ENCODE measurements at regions not wholly inside any gene's neighbourhood (a gene's known extent, or its start where the extent isn't known, plus 50 kb on each side); places are given as distances from the start of the nearest gene placed in this dataset.
"Not testable (repeated sequence)": the region's sequence is repeated elsewhere in the genome, so short reads cannot be mapped to it uniquely, and the experiment has no call there.

GRCh38 chr12:47316609-47317049 lies 236.9 kb upstream of the AMIGO2 start:
- no peak for DNase-seq (ENCODE audit: low read depth in 4 of 4, low spot score in 3 of 4)

- DNase-seq (ENCODE audit: low read depth in 4 of 4, low spot score in 3 of 4): no peak
Measured at GRCh38 chr12:47314996-47315395, 235.2 kb upstream of the AMIGO2 start.

- no peak for DNase-seq (ENCODE audit: low read depth in 4 of 4, low spot score in 3 of 4)
Measured at GRCh38 chr12:47312808-47313426, 233.2 kb upstream of the AMIGO2 start.

- no peak for DNase-seq (ENCODE audit: low read depth in 4 of 4, low spot score in 3 of 4)
Measured at GRCh38 chr12:47312147-47312546, 232.4 kb upstream of the AMIGO2 start.

GRCh38 chr12:47311568-47311967 lies 231.8 kb upstream of the AMIGO2 start:
- no peak for DNase-seq (ENCODE audit: low read depth in 4 of 4, low spot score in 3 of 4)

- no peak for DNase-seq (ENCODE audit: low read depth in 4 of 4, low spot score in 3 of 4)
Measured at GRCh38 chr12:47311010-47311409, 231.3 kb upstream of the AMIGO2 start.

GRCh38 chr12:47308672-47309071 lies 228.9 kb upstream of the AMIGO2 start:
- DNase-seq (ENCODE audit: low read depth in 4 of 4, low spot score in 3 of 4): no peak

GRCh38 chr12:47307680-47308399 lies 228.1 kb upstream of the AMIGO2 start:
- DNase-seq (ENCODE audit: low read depth in 4 of 4, low spot score in 3 of 4): peak in 2 of 4 donors; percentile 15 to 24

GRCh38 chr12:47306773-47307679 lies 227.3 kb upstream of the AMIGO2 start:
- DNase-seq (ENCODE audit: low read depth in 4 of 4, low spot score in 3 of 4): not testable (repeated sequence)

- no peak for DNase-seq (ENCODE audit: low read depth in 4 of 4, low spot score in 3 of 4)
Measured at GRCh38 chr12:47306130-47306529, 226.4 kb upstream of the AMIGO2 start.

- DNase-seq (ENCODE audit: low read depth in 4 of 4, low spot score in 3 of 4): no peak
Measured at GRCh38 chr12:47305464-47305863, 225.7 kb upstream of the AMIGO2 start.

GRCh38 chr12:47303995-47304560 lies 224.3 kb upstream of the AMIGO2 start:
- DNase-seq (ENCODE audit: low read depth in 4 of 4, low spot score in 3 of 4): no peak

GRCh38 chr12:47303207-47303606 lies 223.4 kb upstream of the AMIGO2 start:
- no peak for DNase-seq (ENCODE audit: low read depth in 4 of 4, low spot score in 3 of 4)

- no peak for DNase-seq (ENCODE audit: low read depth in 4 of 4, low spot score in 3 of 4)
Measured at GRCh38 chr12:47302111-47302671, 222.4 kb upstream of the AMIGO2 start.

GRCh38 chr12:47299586-47299985 lies 219.8 kb upstream of the AMIGO2 start:
- no peak for DNase-seq (ENCODE audit: low read depth in 4 of 4, low spot score in 3 of 4)

GRCh38 chr12:47297993-47298392 lies 218.2 kb upstream of the AMIGO2 start:
- DNase-seq (ENCODE audit: low read depth in 4 of 4, low spot score in 3 of 4): no peak

- no peak for DNase-seq (ENCODE audit: low read depth in 4 of 4, low spot score in 3 of 4)
Measured at GRCh38 chr12:47296828-47297227, 217.1 kb upstream of the AMIGO2 start.

- no peak for DNase-seq (ENCODE audit: low read depth in 4 of 4, low spot score in 3 of 4)
Measured at GRCh38 chr12:47293406-47293805, 213.6 kb upstream of the AMIGO2 start.

- DNase-seq (ENCODE audit: low read depth in 4 of 4, low spot score in 3 of 4): no peak
Measured at GRCh38 chr12:47286676-47287075, 206.9 kb upstream of the AMIGO2 start.

Measured in right renal pelvis (tissue), 4 donors.